ENCODE measurements at regions not wholly inside any gene's neighbourhood (a gene's known extent, or its start where the extent isn't known, plus 50 kb on each side); places are given as distances from the start of the nearest gene placed in this dataset.
"Not testable (repeated sequence)": the region's sequence is repeated elsewhere in the genome, so short reads cannot be mapped to it uniquely, and the experiment has no call there.

DNA sequence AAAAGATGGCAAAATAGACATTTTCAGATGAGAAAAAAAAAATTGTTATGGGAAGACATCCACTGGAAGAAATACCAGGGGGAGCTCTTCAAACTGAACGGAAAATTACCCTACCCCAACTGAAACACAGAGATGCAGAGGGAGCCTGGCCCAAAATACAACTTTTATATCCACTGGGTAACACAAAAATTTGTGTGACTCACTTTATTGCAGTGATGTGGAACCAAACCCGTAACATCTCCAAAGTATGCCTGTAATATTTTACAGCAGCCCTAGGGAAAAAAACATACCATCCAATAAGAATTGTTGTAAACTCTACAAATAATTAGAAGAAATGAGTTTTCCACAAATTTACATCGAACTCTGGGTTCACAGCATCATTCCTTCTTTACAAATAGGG, 152.6 kb upstream of the KCTD7 start:
- H3K9me3 ChIP-seq (replicated peaks; ENCODE audit: control insufficient read depth, low read depth, low read length); H3K4me3 ChIP-seq (ENCODE audit: low read length); H3K27ac ChIP-seq (ENCODE audit: low read length); DNase-seq; H3K4me1 ChIP-seq (ENCODE audit: control insufficient read depth, insufficient read depth, low read length); H3K27me3 ChIP-seq (ENCODE audit: control insufficient read depth, insufficient read depth, low read length): not testable (repeated sequence)
- peaks cover 26% of the 10 kb centered on the region for H3K36me3 ChIP-seq (ENCODE audit: control insufficient read depth, insufficient read depth, low read length)
- no CpG with 5 or more reads among the region's 3 CpGs for WGBS (ENCODE audit: insufficient coverage)

DNA sequence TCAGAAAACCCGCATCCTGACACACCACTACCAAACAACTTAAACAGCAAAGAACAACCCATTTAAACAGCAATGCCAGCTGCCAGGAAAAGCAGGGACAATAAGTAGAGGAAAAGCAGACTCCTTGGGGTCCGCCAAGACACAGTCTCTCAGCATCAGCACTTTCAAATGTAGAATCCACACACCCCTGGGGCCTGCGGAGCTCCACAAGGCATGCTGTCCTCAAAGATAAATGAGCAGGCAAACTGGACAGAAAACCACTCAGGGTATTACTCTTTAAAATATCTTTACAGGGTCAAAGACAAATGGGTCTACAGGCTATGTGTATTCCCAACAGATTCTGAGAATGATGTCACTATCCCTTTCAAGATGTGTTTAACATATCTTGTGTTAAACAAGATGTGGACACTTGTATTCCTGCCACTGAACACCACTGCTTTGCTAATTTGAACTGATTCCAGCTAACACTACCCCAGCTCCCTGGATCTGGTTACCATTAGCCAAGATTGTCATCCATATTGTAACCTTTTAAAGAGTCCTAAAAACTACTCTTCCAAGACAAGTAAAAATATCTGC, 150.8 kb upstream of the KCTD7 start:
- WGBS (ENCODE audit: insufficient coverage) = 83% methylated on average over 1 of the region's 3 CpGs
- DNase-seq = peak; percentile 21

DNA sequence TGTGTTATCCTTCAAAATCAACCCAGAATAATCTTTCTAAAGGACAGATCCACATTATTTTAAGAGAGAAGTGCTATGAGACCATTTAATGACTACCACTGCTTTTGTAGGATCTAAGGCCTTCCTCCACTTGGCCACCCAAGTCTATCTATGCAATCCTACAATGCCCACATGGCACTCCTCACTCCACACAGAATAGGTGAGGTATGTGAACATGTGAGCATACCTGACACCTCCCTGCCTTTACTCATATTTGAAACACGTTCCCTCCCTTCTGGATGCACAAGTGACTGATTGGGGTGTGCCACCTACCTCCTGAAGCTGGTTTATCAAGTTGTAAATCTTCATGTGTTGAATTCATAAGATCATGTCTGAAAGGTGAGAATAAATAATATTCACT, 147.5 kb upstream of the KCTD7 start:
- H3K4me1 ChIP-seq (ENCODE audit: control insufficient read depth, insufficient read depth, low read length); H3K27me3 ChIP-seq (ENCODE audit: control insufficient read depth, insufficient read depth, low read length); H3K4me3 ChIP-seq (ENCODE audit: low read length); H3K27ac ChIP-seq (ENCODE audit: low read length); DNase-seq; H3K9me3 ChIP-seq (replicated peaks; ENCODE audit: control insufficient read depth, low read depth, low read length): not testable (repeated sequence)
- WGBS (ENCODE audit: insufficient coverage) = no CpG with 5 or more reads among the region's 1 CpG
- peaks cover 28% of the 10 kb centered on the region for H3K36me3 ChIP-seq (ENCODE audit: control insufficient read depth, insufficient read depth, low read length)

More for the DNA sequence above, 150.8 kb upstream of the KCTD7 start:
- H3K27me3 ChIP-seq (ENCODE audit: control insufficient read depth, insufficient read depth, low read length); H3K27ac ChIP-seq (ENCODE audit: low read length); H3K9me3 ChIP-seq (replicated peaks; ENCODE audit: control insufficient read depth, low read depth, low read length); H3K4me3 ChIP-seq (ENCODE audit: low read length); H3K4me1 ChIP-seq (ENCODE audit: control insufficient read depth, insufficient read depth, low read length): not testable (repeated sequence)
- H3K36me3 ChIP-seq (ENCODE audit: control insufficient read depth, insufficient read depth, low read length) = peaks cover 34% of the 10 kb centered on the region

- H3K36me3 ChIP-seq (ENCODE audit: control insufficient read depth, insufficient read depth, low read length); H3K9me3 ChIP-seq (replicated peaks; ENCODE audit: control insufficient read depth, low read depth, low read length); H3K27ac ChIP-seq (ENCODE audit: low read length); DNase-seq; H3K4me3 ChIP-seq (ENCODE audit: low read length); H3K27me3 ChIP-seq (ENCODE audit: control insufficient read depth, insufficient read depth, low read length): not testable (repeated sequence)
- whole genome bisulfite sequencing (ENCODE audit: insufficient coverage) = 100% methylated on average over 1 of the region's 8 CpGs
- peaks cover 10% of the 10 kb centered on the region for H3K4me1 ChIP-seq (ENCODE audit: control insufficient read depth, insufficient read depth, low read length)
These were observed 139.6 kb upstream of the KCTD7 start for GRCh38 chr7:66489065-66489464.

GRCh38 chr7:66489741-66490140, 138.9 kb upstream of the KCTD7 start:
- not testable (repeated sequence) for H3K27ac ChIP-seq (ENCODE audit: low read length); H3K36me3 ChIP-seq (ENCODE audit: control insufficient read depth, insufficient read depth, low read length); H3K4me3 ChIP-seq (ENCODE audit: low read length); DNase-seq; H3K27me3 ChIP-seq (ENCODE audit: control insufficient read depth, insufficient read depth, low read length); H3K9me3 ChIP-seq (replicated peaks; ENCODE audit: control insufficient read depth, low read depth, low read length)
- H3K4me1 ChIP-seq (ENCODE audit: control insufficient read depth, insufficient read depth, low read length) = peaks cover 15% of the 10 kb centered on the region
- no CpG with 5 or more reads among the region's 2 CpGs for WGBS (ENCODE audit: insufficient coverage)

- H3K27me3 ChIP-seq (ENCODE audit: control insufficient read depth, insufficient read depth, low read length) = not testable (repeated sequence)
These were observed 137.7 kb upstream of the KCTD7 start for GRCh38 chr7:66490979-66491378.

DNA sequence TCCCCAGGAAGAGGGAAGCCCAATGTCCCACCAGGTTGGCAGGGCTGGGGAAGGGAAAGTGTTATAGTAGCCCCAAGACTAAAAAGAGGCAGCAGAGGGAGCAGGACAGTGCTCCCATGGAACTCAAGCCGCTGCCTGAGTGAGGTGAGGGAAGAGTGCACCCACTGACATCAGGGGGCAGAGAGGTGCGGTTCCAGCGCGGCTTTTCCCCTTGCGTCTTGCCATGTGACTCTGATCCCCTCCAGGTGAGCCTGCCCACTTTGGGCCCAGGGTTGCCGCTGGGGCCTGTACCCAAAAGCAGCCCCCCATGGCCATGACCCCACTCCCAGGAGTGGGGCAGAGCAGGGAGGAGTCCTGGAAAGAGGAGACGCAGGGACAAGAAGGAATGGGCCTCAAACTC, 136.3 kb upstream of the KCTD7 start:
- 50% methylated on average over 2 of the region's 7 CpGs for WGBS (ENCODE audit: insufficient coverage)
- not testable (repeated sequence) for H3K9me3 ChIP-seq (replicated peaks; ENCODE audit: control insufficient read depth, low read depth, low read length); H3K27me3 ChIP-seq (ENCODE audit: control insufficient read depth, insufficient read depth, low read length); DNase-seq; H3K36me3 ChIP-seq (ENCODE audit: control insufficient read depth, insufficient read depth, low read length)
- Histone ChIP-seq H3K27ac (ENCODE audit: low read length) (peak overlapping the region; percentile 97), H3K4me1 (ENCODE audit: control insufficient read depth, insufficient read depth, low read length) (peaks cover 15% of the 10 kb centered on the region), H3K4me3 (ENCODE audit: low read length) (peak overlapping the region; percentile 84)

More at GRCh38 chr7:66490979-66491378, 137.7 kb upstream of the KCTD7 start:
- not testable (repeated sequence) for H3K9me3 ChIP-seq (replicated peaks; ENCODE audit: control insufficient read depth, low read depth, low read length); H3K36me3 ChIP-seq (ENCODE audit: control insufficient read depth, insufficient read depth, low read length); H3K4me3 ChIP-seq (ENCODE audit: low read length); H3K27ac ChIP-seq (ENCODE audit: low read length); DNase-seq
- no CpG with 5 or more reads among the region's 11 CpGs for WGBS (ENCODE audit: insufficient coverage)
- peaks cover 15% of the 10 kb centered on the region for H3K4me1 ChIP-seq (ENCODE audit: control insufficient read depth, insufficient read depth, low read length)

GRCh38 chr7:66493235-66494205, 135.2 kb upstream of the KCTD7 start:
- peak; percentile 99 for DNase-seq
- peaks cover 15% of the 10 kb centered on the region for H3K4me1 ChIP-seq (ENCODE audit: control insufficient read depth, insufficient read depth, low read length)
- under 1% methylated on average over 67 of the region's 68 CpGs for WGBS (ENCODE audit: insufficient coverage)
- peak overlapping the region; percentile 97 for H3K27ac ChIP-seq (ENCODE audit: low read length)
- H3K27me3 ChIP-seq (ENCODE audit: control insufficient read depth, insufficient read depth, low read length) = no peaks in the 10 kb centered on the region
- H3K36me3 ChIP-seq (ENCODE audit: control insufficient read depth, insufficient read depth, low read length) = no peaks in the 10 kb centered on the region
- peak overlapping the region; percentile 84 for H3K4me3 ChIP-seq (ENCODE audit: low read length)
- no peaks in the 10 kb centered on the region for H3K9me3 ChIP-seq (replicated peaks; ENCODE audit: control insufficient read depth, low read depth, low read length)

DNA sequence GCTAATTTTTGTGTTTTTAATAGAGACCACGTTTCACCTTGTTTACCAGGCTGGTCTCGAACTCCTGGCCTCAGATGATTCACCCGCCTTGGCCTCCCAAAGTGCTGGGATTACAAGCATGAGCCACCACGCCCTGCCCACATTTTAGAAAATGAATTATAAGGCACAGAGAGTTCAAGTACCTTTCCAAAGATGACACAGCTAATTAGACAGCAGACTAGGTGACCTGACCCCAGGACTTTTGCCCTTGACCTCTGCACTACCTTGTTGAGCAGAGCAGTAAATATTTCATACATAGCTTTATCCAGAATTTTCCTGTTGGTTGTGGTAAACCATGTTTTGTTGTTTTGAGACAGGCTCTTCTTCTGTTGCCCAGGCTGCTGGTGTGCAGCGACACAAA, 131.3 kb upstream of the KCTD7 start:
- Histone ChIP-seq H3K4me1 (ENCODE audit: control insufficient read depth, insufficient read depth, low read length) (peaks cover 11% of the 10 kb centered on the region), H3K27me3 (ENCODE audit: control insufficient read depth, insufficient read depth, low read length) (no peaks in the 10 kb centered on the region), H3K36me3 (ENCODE audit: control insufficient read depth, insufficient read depth, low read length) (no peaks in the 10 kb centered on the region), H3K27ac (ENCODE audit: low read length) (no peak overlapping the region), H3K4me3 (ENCODE audit: low read length) (no peak overlapping the region), H3K9me3 (replicated peaks; ENCODE audit: control insufficient read depth, low read depth, low read length) (no peaks in the 10 kb centered on the region)
- WGBS (ENCODE audit: insufficient coverage) = 78% methylated on average over 4 of the region's 5 CpGs
- no peak for DNase-seq

GRCh38 chr7:66500087-66500486, 128.6 kb upstream of the KCTD7 start:
- 80% methylated on average over 1 of the region's 3 CpGs for WGBS (ENCODE audit: insufficient coverage)
- Histone ChIP-seq H3K9me3 (replicated peaks; ENCODE audit: control insufficient read depth, low read depth, low read length) (no peaks in the 10 kb centered on the region), H3K36me3 (ENCODE audit: control insufficient read depth, insufficient read depth, low read length) (no peaks in the 10 kb centered on the region), H3K27me3 (ENCODE audit: control insufficient read depth, insufficient read depth, low read length) (peaks cover 1% of the 10 kb centered on the region), H3K4me3 (ENCODE audit: low read length) (no peak overlapping the region), H3K4me1 (ENCODE audit: control insufficient read depth, insufficient read depth, low read length) (no peaks in the 10 kb centered on the region), H3K27ac (ENCODE audit: low read length) (no peak overlapping the region)
- no peak for DNase-seq

Data from muscle of leg (tissue), 3 donors.